ENCODE measurements at regions not wholly inside any gene's neighbourhood (a gene's known extent, or its start where the extent isn't known, plus 50 kb on each side); places are given as distances from the start of the nearest gene placed in this dataset.
A peak's percentile ranks its signal among the peaks of the same experiment; 100 is the strongest.

DNA sequence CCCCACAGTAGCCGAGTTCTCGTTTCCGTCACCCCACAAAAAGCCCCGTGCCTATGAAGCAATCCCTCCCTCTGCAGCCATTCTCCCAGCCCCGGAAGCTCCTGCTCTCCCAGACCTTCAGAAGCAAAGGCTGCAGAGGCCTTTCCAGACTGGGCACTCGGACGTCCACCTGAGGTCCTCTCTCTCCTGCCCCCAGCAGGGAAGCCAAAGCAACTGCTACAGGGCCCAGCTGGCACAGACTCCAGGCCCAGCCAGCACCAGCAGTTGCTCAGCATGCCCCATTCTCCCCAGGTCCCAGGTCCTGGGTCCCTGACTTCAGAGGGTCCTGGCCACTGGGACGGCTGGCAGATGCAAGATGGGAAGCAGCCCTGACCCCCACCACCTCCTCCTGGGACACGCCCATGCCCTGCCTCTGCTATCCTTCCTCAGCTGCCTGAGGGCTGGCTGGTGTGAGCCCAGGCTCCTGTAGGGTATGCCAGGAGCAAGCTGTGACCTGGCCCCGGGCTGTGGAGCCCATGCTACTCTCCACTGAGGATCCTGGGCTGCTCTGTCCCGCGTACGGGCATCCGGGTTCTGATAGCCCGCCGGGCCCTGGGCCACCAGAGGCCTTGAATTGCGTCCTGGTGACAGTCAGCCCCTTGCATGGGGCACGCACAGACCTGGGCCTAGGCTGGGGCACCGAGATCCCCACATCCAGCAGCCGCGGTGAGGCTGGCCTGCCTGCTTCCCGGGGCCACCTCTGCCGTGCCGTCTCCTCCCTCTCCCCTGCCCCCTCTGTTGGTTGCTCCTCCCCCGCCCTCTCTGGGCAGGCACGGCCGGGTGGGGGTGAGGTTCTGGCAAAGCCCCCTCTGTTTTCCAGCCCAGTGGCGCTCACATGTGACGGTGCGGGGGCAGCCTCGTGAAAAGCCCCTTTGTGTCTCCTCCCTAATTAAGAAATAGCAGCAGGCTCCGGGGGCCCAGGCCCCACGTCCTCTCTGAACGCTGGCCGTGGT is 1310.3 kb downstream of the BRD1 start:
- no peak for DNase-seq

- DNase-seq, result no peak
Observed at GRCh38 chr22:48516571-48516970, 1311.1 kb downstream of the BRD1 start.

DNA sequence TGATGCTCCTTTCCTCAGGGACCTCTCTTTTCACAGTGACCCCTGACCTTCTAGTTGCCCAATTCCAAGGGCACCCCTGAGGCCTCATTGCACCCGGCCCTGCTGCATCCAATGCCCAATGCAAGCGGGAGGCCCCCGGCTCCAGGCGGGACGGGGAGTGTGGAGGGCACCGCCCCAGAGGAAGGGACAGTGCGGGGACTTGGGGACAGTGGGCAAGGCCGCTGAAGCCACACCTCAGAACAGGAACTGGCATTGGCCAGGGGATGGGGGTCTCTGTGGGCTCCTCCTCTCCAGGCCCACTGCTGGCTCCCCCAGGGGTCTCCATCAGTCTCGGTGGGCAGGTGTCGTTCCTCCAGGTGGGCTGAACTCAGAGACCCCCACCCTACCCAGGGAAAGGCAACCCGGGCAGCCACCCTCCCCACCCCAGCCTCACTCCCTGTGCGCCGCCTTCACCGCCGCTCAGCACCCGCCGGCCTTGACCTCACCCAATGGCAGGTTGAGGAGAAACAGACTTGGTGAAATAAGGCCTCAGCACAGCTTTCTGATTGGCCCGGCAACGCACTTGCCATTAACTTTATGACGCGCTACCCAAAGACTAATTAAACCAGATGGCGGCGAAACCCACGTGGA is 1312.0 kb downstream of the BRD1 start:
- DNase-seq, result no peak

GRCh38 chr22:48513929-48514328 is 1313.7 kb downstream of the BRD1 start:
- no peak for DNase-seq

- DNase-seq, result no peak
Observed at GRCh38 chr22:48513446-48513845, 1314.2 kb downstream of the BRD1 start.

- DNase-seq, result no peak
Observed at GRCh38 chr22:48511781-48512327, 1315.8 kb downstream of the BRD1 start.

DNA sequence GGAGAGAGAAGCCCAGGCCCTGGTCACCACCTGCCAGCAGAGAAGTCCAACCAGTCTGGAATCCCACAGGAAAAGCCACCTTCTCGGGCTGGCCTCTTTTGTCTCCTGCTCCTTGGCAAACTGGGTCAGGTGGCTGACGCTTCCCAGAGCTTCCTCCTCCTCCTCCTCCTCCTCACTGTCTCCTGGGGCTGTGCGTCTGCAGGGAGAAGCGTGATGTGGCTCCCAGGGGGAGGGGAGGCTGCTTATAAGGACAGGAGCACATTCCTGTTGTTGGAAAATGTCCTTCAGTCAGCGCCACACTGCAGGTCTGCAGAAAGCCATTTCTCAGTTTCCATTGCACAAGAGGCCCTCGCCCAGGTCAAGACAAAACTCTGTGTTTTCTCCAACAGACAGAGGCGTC is 1316.5 kb downstream of the BRD1 start:
- no peak for DNase-seq

GRCh38 chr22:48510599-48510998 is 1317.1 kb downstream of the BRD1 start:
- no peak for DNase-seq

DNA sequence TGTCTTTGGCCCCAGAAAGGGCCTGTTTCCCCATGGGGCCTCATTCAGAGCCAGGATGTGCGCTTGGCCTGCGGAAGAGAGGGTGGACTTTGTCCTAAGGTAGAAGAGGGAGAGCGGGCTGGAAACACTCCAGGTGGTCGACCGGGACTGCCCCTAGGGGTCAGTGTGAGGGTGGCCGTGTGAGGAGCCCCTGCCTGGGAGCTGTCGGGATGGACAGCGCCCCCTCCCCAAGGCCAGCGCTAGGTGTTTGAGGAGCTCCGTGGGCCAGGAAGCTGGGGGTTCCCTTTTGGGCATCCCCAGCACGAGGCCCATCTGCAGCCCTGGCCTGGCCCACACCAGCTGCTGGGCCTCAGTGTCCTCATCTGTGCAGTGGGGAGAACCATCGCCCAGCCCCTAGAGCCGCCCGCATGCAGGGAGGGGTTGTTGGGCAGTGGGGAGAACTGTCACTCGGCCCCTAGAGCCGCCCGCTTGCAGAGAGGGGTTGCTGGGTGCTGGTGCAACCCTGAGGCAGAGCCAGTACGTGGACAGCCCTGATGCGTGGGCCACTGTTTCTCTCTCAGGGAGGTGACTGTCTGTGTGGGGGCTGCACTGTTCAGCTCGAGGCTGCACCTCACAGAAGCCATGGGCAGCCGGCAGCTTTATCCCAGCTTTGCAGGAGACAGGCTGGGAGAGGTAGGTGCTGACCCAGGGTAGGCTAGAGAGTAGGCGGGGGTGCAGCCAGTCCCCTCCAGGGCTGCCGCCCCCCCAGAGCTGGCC is 1319.9 kb downstream of the BRD1 start:
- no peak for DNase-seq

GRCh38 chr22:48507171-48507570 is 1320.5 kb downstream of the BRD1 start:
- DNase-seq, result no peak

DNA sequence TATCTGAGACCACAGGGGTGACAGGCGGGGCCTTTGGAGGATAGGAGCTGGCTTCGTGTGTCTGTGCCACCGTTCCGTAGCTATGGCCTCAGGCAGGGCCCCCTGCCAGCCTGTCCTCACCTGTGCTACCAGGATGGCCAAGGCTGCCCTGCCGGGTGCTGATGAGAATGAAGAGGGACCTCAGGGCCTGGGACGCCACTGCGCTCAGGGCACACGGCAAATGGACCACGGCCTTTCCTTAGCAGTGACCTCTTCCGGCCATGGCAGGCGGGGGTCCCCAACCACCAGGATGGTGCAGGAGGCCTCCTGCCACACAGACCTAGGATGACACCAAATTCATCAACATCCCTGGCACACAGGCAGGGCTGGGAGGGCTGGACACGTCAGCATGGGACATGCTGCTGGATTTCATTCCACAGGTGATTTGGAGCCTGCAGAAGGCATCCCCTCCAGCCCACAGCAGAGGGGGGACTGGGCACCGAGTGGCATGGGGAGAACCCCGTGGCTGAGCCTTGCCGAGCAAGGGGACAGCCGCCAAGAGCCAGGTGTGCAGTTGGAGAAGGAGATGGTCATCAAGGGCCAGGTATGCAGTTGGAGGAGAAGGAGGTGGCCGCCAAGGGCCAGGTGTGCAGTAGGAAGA is 1321.0 kb downstream of the BRD1 start:
- DNase-seq, result no peak

DNA sequence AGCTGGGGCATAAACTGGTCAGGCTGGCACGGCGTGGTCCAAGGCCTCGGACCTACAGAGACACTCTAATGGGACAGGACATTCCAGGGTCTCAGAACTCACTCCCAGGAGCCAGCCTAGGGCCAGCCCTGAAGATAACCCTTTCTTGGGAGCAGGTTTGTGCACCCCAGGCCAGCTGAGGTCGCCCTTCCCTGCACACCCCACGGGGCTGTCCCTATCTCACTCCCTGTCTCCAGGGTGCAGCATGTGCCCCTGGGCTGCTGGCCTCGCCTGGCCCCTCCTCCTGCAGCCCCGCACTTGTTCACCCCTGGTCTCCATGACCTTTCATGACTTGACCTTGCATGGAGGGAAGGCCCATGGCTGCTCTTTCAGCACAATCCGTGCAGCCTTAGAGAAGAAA is 1321.8 kb downstream of the BRD1 start:
- no peak for DNase-seq

DNA sequence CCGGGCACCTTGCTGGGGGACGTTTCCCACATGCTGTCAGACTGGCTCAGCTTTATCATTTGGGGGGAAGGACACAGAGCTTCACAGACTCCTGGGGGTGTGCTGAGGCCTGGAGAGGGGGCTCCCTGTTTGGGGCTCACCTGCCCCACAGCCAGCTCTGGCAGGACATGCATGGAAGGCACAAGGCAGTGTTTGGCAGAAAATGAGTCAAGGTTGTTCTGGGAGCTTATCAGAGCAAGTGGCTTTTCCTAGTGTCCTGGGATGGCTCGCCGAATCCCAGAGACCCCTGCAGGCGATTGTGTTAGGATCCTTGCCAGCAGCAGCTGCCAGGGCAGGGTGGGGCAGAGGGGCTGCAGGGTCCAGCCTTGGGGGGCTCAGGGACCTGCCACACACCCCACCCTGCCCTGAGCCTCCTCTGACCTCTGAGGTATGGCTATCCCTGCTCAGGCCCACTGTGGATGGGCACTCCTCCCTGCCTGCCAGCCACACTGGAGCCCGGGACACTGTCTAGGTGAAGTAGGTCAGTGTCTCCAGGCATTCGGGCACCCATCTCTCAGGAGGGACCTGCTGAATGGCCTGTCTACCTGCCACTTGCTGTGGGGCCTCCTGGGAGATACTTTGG is 1323.0 kb downstream of the BRD1 start:
- no peak for DNase-seq

GRCh38 chr22:48503876-48504275 is 1323.8 kb downstream of the BRD1 start:
- DNase-seq, result no peak

DNA sequence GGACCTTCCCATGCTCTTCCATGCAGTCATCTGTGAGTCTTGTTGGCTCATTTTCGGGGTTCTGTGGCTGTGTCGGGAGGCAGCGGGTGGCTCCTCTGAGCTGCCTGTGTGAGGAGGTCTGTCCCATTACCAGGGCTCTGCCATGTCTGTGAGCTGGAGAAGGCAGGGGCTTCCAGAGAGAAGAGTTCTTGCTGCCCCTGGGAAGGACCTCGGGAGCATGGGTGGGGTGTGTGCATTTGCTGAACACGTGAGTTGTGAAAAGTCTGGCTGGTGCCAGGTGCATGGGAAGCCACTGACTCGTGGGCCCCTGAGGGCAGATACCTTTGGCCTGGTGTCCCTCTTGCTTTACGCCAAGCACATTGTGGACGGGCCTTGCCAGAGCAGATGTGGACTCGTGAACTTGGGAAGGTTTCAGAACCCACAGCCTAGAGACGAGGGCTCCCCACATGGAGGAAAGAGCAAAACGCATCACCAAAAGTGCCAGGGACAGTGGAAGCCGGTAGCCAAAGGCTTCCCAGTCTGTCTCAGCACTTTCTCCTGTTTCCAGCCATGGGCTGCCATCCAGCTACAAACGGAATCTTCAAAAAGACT is 1324.5 kb downstream of the BRD1 start:
- DNase-seq, result no peak

GRCh38 chr22:48501231-48501750 is 1326.4 kb downstream of the BRD1 start:
- DNase-seq, result no peak

DNA sequence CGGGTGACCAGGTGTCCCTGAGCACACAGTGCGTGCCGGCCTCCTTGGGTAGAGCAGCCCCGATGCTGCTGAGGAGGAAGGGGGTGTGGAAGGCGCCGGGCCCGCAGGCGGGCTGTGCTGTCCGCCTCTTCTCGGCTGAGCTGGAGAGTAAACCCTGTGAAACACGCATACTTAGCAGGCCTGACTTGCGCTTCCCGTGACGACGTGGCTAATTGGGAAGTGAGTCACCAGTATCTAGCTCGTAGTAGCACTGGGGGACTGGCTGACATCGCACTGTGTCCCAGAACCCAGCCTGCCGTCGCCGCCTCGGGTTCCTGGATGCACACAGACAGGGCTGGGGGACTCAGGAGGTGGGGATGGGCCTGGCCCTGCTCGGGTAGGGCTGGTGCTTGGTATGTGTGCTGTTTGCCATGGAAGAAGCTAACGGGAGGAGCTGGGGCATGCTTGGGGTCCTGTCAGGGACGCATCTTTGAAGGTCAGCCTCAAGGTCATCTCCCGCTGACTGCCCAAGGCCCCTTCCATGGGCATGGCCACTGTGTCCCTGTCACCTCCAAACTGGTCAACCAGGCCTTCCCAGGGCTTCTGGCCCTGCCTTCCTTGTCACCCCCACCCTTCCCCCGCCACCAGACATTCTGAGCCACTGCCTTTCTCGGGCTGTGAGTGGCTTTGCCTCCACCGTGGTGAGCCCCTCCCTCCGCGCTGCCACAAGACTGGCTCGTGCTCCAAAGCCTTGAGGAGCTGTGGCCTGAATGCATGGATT is 1327.0 kb downstream of the BRD1 start:
- peak; percentile 7 for DNase-seq

- DNase-seq, result no peak
Observed at GRCh38 chr22:48499456-48500425, 1327.9 kb downstream of the BRD1 start.

- no peak for DNase-seq
Observed at GRCh38 chr22:48498526-48499331, 1328.9 kb downstream of the BRD1 start.
